Choroid plexus epithelial cell (primary cell): ENCODE measurements at regions not wholly inside any gene's neighbourhood (a gene's known extent, or its start where the extent isn't known, plus 50 kb on each side); places are given as distances from the start of the nearest gene placed in this dataset.

Source experiments
- DNase-seq: peaks from one replicate; pipeline ENCODE4 v3.0.0-alpha.2; 2010; ENCODE audit warnings: low read depth
- H3K4me3 ChIP-seq: 2 replicates; pipeline ENCODE4 v1.5.1; 2011; ENCODE audit warnings: low read depth, mild to moderate bottlenecking, control low read depth, low read length, moderate library complexity
- TF ChIP-seq, protein P1 (sequence below): conservative IDR thresholded peaks from 2 replicates; pipeline ENCODE4 v1.5.1; 2011; ENCODE audit warnings: low read depth, mild to moderate bottlenecking, control low read depth, inconsistent platforms, low read length, moderate library complexity

DNA sequence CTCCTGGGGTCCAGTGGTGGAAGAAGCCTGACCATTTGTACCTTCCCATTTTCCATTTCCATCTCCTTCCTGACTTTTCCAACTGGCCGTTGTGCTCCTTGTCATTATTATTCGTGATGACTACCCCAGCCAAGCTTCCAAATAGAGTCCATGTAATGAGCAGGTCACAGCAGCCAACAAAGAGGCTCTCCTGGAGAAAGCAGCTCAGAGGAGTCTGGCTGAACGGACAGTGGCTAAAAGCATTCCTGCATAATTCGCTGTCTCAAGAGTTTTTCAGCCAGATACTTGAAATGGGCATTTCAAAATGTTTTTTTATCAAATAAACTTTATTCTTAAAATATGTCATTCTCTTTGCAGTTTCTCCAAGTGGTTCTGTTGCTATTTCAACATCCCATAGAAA lies 458.6 kb downstream of the INHBA start:
- no peak overlapping the region for H3K4me3 ChIP-seq
- DNase-seq, result no peak
- TF ChIP-seq, protein P1, sequence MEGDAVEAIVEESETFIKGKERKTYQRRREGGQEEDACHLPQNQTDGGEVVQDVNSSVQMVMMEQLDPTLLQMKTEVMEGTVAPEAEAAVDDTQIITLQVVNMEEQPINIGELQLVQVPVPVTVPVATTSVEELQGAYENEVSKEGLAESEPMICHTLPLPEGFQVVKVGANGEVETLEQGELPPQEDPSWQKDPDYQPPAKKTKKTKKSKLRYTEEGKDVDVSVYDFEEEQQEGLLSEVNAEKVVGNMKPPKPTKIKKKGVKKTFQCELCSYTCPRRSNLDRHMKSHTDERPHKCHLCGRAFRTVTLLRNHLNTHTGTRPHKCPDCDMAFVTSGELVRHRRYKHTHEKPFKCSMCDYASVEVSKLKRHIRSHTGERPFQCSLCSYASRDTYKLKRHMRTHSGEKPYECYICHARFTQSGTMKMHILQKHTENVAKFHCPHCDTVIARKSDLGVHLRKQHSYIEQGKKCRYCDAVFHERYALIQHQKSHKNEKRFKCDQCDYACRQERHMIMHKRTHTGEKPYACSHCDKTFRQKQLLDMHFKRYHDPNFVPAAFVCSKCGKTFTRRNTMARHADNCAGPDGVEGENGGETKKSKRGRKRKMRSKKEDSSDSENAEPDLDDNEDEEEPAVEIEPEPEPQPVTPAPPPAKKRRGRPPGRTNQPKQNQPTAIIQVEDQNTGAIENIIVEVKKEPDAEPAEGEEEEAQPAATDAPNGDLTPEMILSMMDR, result no peak

DNA sequence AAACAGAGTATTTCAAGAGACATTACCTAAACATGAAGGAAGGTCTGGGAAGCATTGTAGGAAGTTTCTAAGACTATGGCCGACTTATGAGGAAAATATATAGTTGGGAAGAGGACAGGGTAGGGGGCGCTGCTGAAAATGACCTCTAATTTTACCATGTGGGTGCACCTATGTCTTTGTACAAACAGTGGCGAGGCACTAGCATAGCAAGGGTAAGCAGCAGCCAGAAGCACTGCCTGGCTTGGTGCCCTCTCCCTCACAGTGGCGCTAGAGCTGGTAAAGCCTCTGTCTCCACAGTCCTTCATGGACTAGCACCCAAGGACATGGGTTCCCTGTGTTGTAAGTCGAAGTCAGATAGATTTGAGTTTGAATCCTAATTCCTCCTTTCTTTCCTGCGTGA lies 461.2 kb downstream of the INHBA start:
- TF ChIP-seq, protein P1, result peak; percentile 6
- no peak for DNase-seq

GRCh38 chr7:41239596-41239995 lies 463.3 kb downstream of the INHBA start:
- TF ChIP-seq, protein P1, result no peak
- H3K4me3 ChIP-seq, result no peak overlapping the region
- peak; percentile 10 for DNase-seq

More for the DNA sequence above, 461.2 kb downstream of the INHBA start:
- H3K4me3 ChIP-seq, result no peak overlapping the region

DNA sequence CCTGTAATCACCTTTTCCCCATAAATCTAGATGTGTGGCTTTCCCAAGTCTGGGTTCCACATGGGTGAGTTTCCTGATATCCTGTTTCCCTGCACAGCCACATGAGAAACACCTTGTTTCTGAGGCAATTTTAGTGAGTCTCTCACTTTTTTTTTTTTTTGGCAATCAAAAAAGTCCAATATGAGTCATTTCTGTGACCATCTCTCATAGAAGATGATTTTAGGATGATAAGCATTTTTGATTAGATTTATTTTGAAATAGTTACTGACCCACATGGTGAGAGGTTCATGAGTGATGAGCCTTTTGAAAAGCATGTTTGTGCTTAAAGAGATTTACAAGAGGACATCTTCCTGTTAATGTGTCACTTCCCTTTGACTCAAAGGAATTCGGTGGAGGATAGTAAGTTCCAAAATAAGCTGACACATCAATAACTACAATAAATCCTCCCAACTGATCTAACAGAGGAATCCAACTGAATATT lies 464.0 kb downstream of the INHBA start:
- H3K4me3 ChIP-seq, result no peak overlapping the region
- peak; percentile 11 for DNase-seq
- TF ChIP-seq, protein P1, result no peak

DNA sequence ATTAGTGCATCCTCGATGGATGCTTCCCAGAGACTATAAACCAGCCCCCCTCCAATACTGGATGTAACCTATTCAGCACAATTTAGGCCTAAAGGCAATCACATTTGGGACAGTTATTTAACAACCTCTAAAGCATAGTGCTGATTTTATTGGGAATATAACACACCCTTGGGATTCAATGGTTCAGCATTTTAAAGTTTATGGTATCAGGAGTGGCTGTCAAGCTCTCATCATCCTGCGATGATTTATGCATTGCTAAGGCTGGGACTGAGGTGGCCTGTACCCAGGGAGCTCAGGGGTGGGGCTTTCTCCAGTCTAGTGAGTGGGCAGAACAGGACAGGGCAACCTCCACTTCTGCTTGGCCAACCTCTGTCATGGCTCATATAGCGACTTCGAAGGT lies 464.9 kb downstream of the INHBA start:
- no peak overlapping the region for H3K4me3 ChIP-seq
- no peak for DNase-seq
- TF ChIP-seq, protein P1, result no peak

- H3K4me3 ChIP-seq, result no peak overlapping the region
- DNase-seq, result peak; percentile 38
- TF ChIP-seq, protein P1, result peak; percentile 2
Observed at GRCh38 chr7:41232086-41232485, 470.8 kb downstream of the INHBA start.

GRCh38 chr7:41224063-41224763 lies 478.7 kb downstream of the INHBA start:
- DNase-seq, result peak; percentile 59
- TF ChIP-seq, protein P1, result no peak

More at GRCh38 chr7:41224063-41224763, 478.7 kb downstream of the INHBA start:
- no peak overlapping the region for H3K4me3 ChIP-seq
